ENCODE measurements at regions not wholly inside any gene's neighbourhood (a gene's known extent, or its start where the extent isn't known, plus 50 kb on each side); places are given as distances from the start of the nearest gene placed in this dataset.
"Not testable (repeated sequence)": the region's sequence is repeated elsewhere in the genome, so short reads cannot be mapped to it uniquely, and the experiment has no call there.

DNA sequence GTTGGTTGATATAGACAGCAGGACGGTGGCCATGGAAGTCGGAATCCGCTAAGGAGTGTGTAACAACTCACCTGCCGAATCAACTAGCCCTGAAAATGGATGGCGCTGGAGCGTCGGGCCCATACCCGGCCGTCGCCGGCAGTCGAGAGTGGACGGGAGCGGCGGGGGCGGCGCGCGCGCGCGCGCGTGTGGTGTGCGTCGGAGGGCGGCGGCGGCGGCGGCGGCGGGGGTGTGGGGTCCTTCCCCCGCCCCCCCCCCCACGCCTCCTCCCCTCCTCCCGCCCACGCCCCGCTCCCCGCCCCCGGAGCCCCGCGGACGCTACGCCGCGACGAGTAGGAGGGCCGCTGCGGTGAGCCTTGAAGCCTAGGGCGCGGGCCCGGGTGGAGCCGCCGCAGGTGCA, 2078.3 kb upstream of the TPTE start:
- H3K36me3 ChIP-seq (ENCODE audit: control insufficient read depth in 1 of 2, insufficient read depth in 2 of 2, low read length in 1 of 2); H3K27me3 ChIP-seq (ENCODE audit: control insufficient read depth in 1 of 2, insufficient read depth in 2 of 2, low read length in 1 of 2); H3K27ac ChIP-seq (ENCODE audit: low read depth in 1 of 2, low read length in 2 of 2); ATAC-seq (ENCODE audit: low FRiP score); H3K9me3 ChIP-seq (ENCODE audit: control insufficient read depth, low read length); H3K4me1 ChIP-seq (ENCODE audit: control insufficient read depth in 1 of 2, insufficient read depth in 2 of 2, low read length in 2 of 2); H3K4me3 ChIP-seq (ENCODE audit: low read length in 2 of 2); DNase-seq; intact Hi-C loops (cut with DNase I): not testable (repeated sequence)
- no CpG with 5 or more reads among the region's 54 CpGs for WGBS, 2 donors

GRCh38 chr21:8449807-8450206, 2071.6 kb upstream of the TPTE start:
- H3K4me3 ChIP-seq (ENCODE audit: low read length in 2 of 2); H3K4me1 ChIP-seq (ENCODE audit: control insufficient read depth in 1 of 2, insufficient read depth in 2 of 2, low read length in 2 of 2); H3K27me3 ChIP-seq (ENCODE audit: control insufficient read depth in 1 of 2, insufficient read depth in 2 of 2, low read length in 1 of 2); H3K36me3 ChIP-seq (ENCODE audit: control insufficient read depth in 1 of 2, insufficient read depth in 2 of 2, low read length in 1 of 2); H3K9me3 ChIP-seq (ENCODE audit: control insufficient read depth, low read length); DNase-seq; H3K27ac ChIP-seq (ENCODE audit: low read depth in 1 of 2, low read length in 2 of 2); intact Hi-C loops (cut with DNase I): not testable (repeated sequence)
- no CpG with 5 or more reads among the region's 18 CpGs for WGBS, 2 donors
- ATAC-seq (ENCODE audit: low FRiP score), result peak; percentile 87

GRCh38 chr21:8455279-8456128, 2065.9 kb upstream of the TPTE start:
- intact Hi-C loops (cut with DNase I); DNase-seq: not testable (repeated sequence)

DNA sequence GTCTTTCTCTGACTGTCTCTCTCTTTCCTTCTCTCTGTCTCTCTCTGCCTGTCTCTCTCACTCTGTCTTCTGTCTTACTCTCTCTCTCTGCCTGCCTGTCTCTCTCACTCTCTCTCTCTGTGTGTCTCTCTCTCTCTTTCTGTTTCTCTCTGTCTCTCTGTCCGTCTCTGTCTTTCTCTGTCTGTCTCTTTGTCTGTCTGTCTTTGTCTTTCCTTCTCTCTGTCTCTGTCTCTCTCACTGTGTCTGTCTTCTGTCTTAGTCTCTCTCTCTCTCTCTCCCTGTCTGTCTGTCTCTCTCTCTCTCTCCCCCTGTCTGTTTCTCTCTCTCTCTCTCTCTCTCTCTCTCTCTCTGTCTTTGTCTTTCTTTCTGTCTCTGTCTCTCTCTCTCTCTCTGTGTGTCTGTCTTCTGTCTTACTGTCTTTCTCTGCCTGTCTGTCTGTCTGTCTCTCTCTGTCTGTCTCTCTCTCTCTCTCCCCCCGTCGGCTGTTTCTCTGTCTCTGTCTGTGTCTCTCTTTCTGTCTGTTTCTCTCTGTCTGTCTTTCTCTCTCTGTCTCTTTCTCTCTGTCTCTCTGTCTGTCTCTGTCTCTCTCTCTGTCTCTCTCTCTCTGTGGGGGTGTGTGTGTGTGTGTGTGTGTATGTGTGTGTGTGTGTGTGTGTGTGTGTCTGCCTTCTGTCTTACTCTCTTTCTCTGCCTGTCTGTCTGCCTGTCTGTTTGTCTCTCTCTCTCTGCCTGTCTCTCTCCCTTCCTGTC, 2056.8 kb upstream of the TPTE start:
- intact Hi-C loops (cut with DNase I); H3K36me3 ChIP-seq (ENCODE audit: control insufficient read depth in 1 of 2, insufficient read depth in 2 of 2, low read length in 1 of 2); H3K27me3 ChIP-seq (ENCODE audit: control insufficient read depth in 1 of 2, insufficient read depth in 2 of 2, low read length in 1 of 2); H3K9me3 ChIP-seq (ENCODE audit: control insufficient read depth, low read length); H3K4me3 ChIP-seq (ENCODE audit: low read length in 2 of 2); DNase-seq; H3K4me1 ChIP-seq (ENCODE audit: control insufficient read depth in 1 of 2, insufficient read depth in 2 of 2, low read length in 2 of 2); H3K27ac ChIP-seq (ENCODE audit: low read depth in 1 of 2, low read length in 2 of 2): not testable (repeated sequence)
- no CpG with 5 or more reads among the region's 3 CpGs for WGBS, 2 donors
- peak; percentile 100 for ATAC-seq (ENCODE audit: low FRiP score)

More at GRCh38 chr21:8455279-8456128, 2065.9 kb upstream of the TPTE start:
- no CpG with 5 or more reads among the region's 6 CpGs for WGBS, 2 donors
- not testable (repeated sequence) for H3K27me3 ChIP-seq (ENCODE audit: control insufficient read depth in 1 of 2, insufficient read depth in 2 of 2, low read length in 1 of 2); H3K9me3 ChIP-seq (ENCODE audit: control insufficient read depth, low read length); H3K27ac ChIP-seq (ENCODE audit: low read depth in 1 of 2, low read length in 2 of 2); H3K4me3 ChIP-seq (ENCODE audit: low read length in 2 of 2); H3K4me1 ChIP-seq (ENCODE audit: control insufficient read depth in 1 of 2, insufficient read depth in 2 of 2, low read length in 2 of 2); H3K36me3 ChIP-seq (ENCODE audit: control insufficient read depth in 1 of 2, insufficient read depth in 2 of 2, low read length in 1 of 2)
- peak; percentile 94 for ATAC-seq (ENCODE audit: low FRiP score)

DNA sequence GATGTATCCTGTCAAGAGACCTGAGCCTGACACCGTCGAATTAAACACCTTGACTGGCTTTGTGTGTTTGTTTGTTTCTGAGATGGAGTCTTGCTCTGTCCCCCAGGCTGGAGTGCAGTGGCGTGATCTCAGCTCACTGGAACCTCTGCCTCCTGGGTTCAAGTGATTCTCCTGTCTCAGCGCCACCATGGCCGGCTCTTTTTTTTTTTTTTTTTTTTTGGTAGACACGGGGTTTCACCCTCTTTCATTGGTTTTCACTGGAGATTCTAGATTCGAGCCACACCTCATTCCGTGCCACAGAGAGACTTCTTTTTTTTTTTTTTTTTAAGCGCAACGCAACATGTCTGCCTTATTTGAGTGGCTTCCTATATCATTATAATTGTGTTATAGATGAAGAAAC, 2054.7 kb upstream of the TPTE start:
- intact Hi-C loops (cut with DNase I); H3K27ac ChIP-seq (ENCODE audit: low read depth in 1 of 2, low read length in 2 of 2); H3K36me3 ChIP-seq (ENCODE audit: control insufficient read depth in 1 of 2, insufficient read depth in 2 of 2, low read length in 1 of 2); DNase-seq; H3K27me3 ChIP-seq (ENCODE audit: control insufficient read depth in 1 of 2, insufficient read depth in 2 of 2, low read length in 1 of 2); H3K9me3 ChIP-seq (ENCODE audit: control insufficient read depth, low read length); H3K4me1 ChIP-seq (ENCODE audit: control insufficient read depth in 1 of 2, insufficient read depth in 2 of 2, low read length in 2 of 2); H3K4me3 ChIP-seq (ENCODE audit: low read length in 2 of 2): not testable (repeated sequence)
- peak; percentile 81 for ATAC-seq (ENCODE audit: low FRiP score)
- 86 to 90% methylated on average over 5 of the region's 10 CpGs for WGBS, 2 donors

Small RNA genes lying in the stretch of these regions (microRNA-seq; reads per million reads assigned to microRNA genes)
- gene MIR6724-3 (0 reads per million in 2 donors), gene MIR6724-4 (0 reads per million in 2 donors)
